ENCODE measurements at regions not wholly inside any gene's neighbourhood (a gene's known extent, or its start where the extent isn't known, plus 50 kb on each side); places are given as distances from the start of the nearest gene placed in this dataset.

DNA sequence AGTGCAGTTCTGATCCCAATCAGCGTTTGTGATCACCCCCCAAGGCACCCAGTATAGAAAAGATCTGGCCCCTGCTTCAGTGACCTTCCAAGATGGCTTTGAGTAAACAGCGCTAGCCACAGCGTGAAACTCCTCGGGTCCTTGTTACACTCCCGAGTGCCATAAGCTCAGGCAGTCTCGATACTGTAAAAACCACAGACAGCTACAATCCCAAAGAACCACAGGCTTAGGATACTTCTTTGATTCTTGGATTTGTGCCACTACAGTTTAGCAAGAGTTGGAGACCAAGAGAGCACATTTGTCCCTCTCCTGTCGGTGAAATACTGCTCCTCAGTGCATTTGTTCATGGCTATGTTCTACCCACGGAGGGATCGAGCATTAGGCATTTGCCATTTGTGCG is 352.5 kb upstream of the ZNF521 start:
- TF ChIP-seq, protein P1, sequence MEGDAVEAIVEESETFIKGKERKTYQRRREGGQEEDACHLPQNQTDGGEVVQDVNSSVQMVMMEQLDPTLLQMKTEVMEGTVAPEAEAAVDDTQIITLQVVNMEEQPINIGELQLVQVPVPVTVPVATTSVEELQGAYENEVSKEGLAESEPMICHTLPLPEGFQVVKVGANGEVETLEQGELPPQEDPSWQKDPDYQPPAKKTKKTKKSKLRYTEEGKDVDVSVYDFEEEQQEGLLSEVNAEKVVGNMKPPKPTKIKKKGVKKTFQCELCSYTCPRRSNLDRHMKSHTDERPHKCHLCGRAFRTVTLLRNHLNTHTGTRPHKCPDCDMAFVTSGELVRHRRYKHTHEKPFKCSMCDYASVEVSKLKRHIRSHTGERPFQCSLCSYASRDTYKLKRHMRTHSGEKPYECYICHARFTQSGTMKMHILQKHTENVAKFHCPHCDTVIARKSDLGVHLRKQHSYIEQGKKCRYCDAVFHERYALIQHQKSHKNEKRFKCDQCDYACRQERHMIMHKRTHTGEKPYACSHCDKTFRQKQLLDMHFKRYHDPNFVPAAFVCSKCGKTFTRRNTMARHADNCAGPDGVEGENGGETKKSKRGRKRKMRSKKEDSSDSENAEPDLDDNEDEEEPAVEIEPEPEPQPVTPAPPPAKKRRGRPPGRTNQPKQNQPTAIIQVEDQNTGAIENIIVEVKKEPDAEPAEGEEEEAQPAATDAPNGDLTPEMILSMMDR (conservative IDR thresholded peaks at IDR 0.05 in 1 of 2, IDR thresholded peaks at IDR 0.05 in 1 of 2; ENCODE audit: low read depth in 1 of 2, low read length in 2 of 2) = no peak
- TF ChIP-seq EZH2 (IDR thresholded peaks at IDR 0.05; ENCODE audit: low read length, missing control alignments) = no peak
